ENCODE measurements at regions not wholly inside any gene's neighbourhood (a gene's known extent, or its start where the extent isn't known, plus 50 kb on each side); places are given as distances from the start of the nearest gene placed in this dataset.

DNA sequence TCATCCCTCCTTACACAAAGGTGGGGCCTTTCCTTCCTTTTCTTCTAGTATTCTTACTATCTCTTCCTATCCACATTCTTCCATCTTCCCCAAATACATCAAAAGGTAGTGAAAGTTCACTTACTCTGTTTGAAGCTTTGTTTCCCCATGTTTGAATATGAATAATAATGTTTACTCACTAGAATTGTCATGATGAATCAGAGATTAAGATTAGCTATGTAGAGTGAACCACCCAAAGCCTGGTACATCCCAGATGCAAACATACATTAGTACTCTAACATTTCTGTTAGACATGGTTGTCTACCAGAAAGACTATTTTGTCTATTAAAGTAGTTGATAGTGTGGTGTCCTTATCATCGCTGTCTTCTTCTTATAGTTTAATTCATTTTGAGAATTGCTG is 327.1 kb upstream of the TBC1D5 start:
- no peak for DNase-seq (ENCODE audit: insufficient read length, low spot score)
- TF ChIP-seq TAF1 (IDR thresholded peaks at IDR 0.05; ENCODE audit: low read depth, low read length) (no peak), SPI1 (IDR thresholded peaks at IDR 0.05; ENCODE audit: low read depth, low read length) (no peak), POU2F2 (IDR thresholded peaks at IDR 0.05; ENCODE audit: low read depth, low read length) (no peak), PAX5 (IDR thresholded peaks at IDR 0.05; ENCODE audit: insufficient read depth, low read length, severe bottlenecking) (no peak), POLR2A (IDR thresholded peaks at IDR 0.05; ENCODE audit: low read depth, low read length) (no peak), POLR2AphosphoS5 (IDR thresholded peaks at IDR 0.05; ENCODE audit: low read depth, low read length) (no peak)
- no peak for FAIRE-seq

DNA sequence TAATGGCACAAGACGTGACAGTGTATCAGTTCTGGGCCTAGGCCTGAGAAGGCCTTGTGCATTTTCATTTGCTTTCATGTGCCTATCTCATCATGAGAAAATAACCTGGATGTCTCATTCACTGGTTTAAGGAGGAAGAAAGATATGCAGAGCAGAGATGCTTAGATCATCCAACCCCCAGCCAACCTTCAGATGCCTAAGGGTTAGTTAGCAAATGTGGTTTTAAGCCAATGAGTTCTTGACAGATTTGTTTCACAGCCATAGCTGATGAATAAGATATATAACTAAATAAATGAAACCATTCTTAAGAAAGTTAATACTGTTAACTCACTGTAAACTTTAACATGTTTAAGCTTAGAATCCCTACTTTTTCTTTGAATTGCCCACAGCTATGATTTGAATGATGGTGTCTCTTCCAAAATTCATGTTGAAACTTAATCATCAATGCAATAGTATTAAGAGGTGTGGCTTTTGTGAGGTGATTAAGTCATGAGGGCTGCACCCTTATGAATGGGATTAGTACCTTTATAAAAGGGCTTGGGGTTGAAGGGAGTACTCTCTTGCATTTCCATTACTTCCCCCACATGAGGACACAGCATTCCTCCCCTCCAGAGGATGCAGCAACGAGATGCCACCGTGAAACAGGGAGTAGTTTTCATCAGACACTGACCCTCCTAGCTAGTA is 324.6 kb upstream of the TBC1D5 start:
- no peak for DNase-seq (ENCODE audit: insufficient read length, low spot score)
- no peak for TF ChIP-seq POLR2AphosphoS5 (IDR thresholded peaks at IDR 0.05; ENCODE audit: low read depth, low read length)
- TF ChIP-seq POLR2A (IDR thresholded peaks at IDR 0.05; ENCODE audit: low read depth, low read length), result no peak
- no peak for TF ChIP-seq PAX5 (IDR thresholded peaks at IDR 0.05; ENCODE audit: insufficient read depth, low read length, severe bottlenecking)
- TF ChIP-seq SPI1 (IDR thresholded peaks at IDR 0.05; ENCODE audit: low read depth, low read length), result no peak
- no peak for TF ChIP-seq TAF1 (IDR thresholded peaks at IDR 0.05; ENCODE audit: low read depth, low read length)
- no peak for TF ChIP-seq POU2F2 (IDR thresholded peaks at IDR 0.05; ENCODE audit: low read depth, low read length)
- FAIRE-seq, result no peak

DNA sequence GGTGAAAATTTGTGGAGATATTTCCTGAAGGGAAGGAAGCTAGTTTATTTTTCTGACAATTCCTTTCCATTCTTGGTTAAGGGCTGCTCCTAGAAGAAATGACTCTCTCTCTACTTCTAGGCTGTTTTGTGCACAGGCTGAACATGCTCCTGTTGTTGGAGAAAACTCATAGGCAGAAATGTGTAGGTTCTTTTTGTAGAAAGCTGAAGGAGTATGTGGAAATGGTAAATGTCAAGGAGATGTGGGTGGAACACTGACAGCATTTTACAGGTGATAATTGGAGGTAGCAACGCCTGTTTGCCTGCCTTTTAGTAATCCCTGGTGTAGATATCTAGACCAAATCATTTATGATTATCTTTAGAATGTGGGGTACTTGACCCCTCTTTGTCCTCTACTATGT is 322.2 kb upstream of the TBC1D5 start:
- no peak for DNase-seq (ENCODE audit: insufficient read length, low spot score)
- TF ChIP-seq TAF1 (IDR thresholded peaks at IDR 0.05; ENCODE audit: low read depth, low read length) (no peak), POLR2AphosphoS5 (IDR thresholded peaks at IDR 0.05; ENCODE audit: low read depth, low read length) (no peak), POU2F2 (IDR thresholded peaks at IDR 0.05; ENCODE audit: low read depth, low read length) (no peak), SPI1 (IDR thresholded peaks at IDR 0.05; ENCODE audit: low read depth, low read length) (no peak), PAX5 (IDR thresholded peaks at IDR 0.05; ENCODE audit: insufficient read depth, low read length, severe bottlenecking) (no peak), POLR2A (IDR thresholded peaks at IDR 0.05; ENCODE audit: low read depth, low read length) (no peak)
- no peak for FAIRE-seq

DNA sequence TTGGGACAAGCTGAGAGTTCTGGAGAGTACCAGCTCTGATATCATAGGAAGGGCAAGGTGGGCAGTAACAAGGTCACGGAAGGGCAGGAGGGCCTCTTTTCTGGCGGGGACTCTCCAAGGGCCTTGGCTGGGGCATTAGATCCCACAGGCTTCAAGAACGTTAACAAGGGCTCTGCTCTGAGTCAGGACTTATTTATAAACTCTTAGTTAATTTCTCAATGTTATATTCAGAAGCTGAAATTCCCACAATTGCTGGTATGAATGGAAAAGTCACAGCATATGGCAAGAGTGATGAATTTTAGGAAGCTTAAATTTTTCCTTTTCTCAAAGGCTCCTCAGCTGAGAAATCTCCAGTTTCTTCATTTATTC is 320.2 kb upstream of the TBC1D5 start:
- DNase-seq (ENCODE audit: insufficient read length, low spot score), result no peak
- no peak for FAIRE-seq

DNA sequence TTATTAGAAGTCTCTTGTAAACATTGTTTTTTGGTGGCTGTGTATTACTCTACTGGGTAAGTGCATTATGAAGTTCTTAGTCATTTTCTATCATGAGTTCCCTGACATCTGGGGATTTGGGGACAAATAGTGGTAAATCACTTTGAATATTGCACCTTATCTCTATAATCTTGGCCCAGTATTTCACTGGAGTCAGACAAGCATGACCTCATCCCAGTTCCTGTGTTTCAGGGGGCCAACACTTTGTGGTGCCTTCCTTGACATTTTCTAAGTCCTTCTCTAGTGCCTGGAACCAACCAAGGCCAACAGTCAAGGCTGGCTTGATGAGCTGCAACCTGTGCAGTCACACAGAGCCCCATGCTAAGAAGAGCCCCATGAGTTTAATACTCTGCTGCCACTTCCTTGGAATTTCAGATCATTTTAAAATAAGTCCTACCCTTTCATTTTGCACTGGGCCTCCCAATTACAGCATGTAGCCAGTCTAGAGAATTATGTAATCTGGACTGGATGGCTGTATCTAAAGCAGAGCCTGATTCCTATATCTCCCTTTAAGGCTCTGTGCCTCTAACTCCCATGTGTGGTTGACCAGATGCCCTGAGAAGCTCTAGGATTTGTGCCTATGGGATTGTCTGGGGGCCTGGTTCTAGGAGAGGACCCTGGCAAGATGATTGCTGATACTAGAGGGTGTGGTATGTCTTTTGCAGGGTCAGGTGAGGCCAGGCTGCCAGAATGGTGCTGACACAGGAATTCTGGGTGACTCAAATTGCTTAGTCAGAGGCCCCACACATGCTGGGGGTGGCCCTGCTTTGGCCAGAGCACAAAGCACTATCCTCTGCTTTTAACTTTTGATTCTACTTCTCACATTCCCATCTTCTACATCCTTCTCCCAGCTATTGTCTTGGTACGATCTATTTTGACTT is 319.6 kb upstream of the TBC1D5 start:
- no peak for DNase-seq (ENCODE audit: insufficient read length, low spot score)
- no peak for FAIRE-seq
- no peak for TF ChIP-seq SPI1 (IDR thresholded peaks at IDR 0.05; ENCODE audit: low read depth, low read length)
- no peak for TF ChIP-seq POLR2A (IDR thresholded peaks at IDR 0.05; ENCODE audit: low read depth, low read length)
- TF ChIP-seq POLR2AphosphoS5 (IDR thresholded peaks at IDR 0.05; ENCODE audit: low read depth, low read length), result no peak
- no peak for TF ChIP-seq POU2F2 (IDR thresholded peaks at IDR 0.05; ENCODE audit: low read depth, low read length)
- no peak for TF ChIP-seq TAF1 (IDR thresholded peaks at IDR 0.05; ENCODE audit: low read depth, low read length)
- TF ChIP-seq PAX5 (IDR thresholded peaks at IDR 0.05; ENCODE audit: insufficient read depth, low read length, severe bottlenecking), result no peak

More for the DNA sequence above, 320.2 kb upstream of the TBC1D5 start:
- TF ChIP-seq SPI1 (IDR thresholded peaks at IDR 0.05; ENCODE audit: low read depth, low read length) (no peak), POU2F2 (IDR thresholded peaks at IDR 0.05; ENCODE audit: low read depth, low read length) (no peak), TAF1 (IDR thresholded peaks at IDR 0.05; ENCODE audit: low read depth, low read length) (no peak), PAX5 (IDR thresholded peaks at IDR 0.05; ENCODE audit: insufficient read depth, low read length, severe bottlenecking) (no peak), POLR2AphosphoS5 (IDR thresholded peaks at IDR 0.05; ENCODE audit: low read depth, low read length) (no peak), POLR2A (IDR thresholded peaks at IDR 0.05; ENCODE audit: low read depth, low read length) (no peak)

DNA sequence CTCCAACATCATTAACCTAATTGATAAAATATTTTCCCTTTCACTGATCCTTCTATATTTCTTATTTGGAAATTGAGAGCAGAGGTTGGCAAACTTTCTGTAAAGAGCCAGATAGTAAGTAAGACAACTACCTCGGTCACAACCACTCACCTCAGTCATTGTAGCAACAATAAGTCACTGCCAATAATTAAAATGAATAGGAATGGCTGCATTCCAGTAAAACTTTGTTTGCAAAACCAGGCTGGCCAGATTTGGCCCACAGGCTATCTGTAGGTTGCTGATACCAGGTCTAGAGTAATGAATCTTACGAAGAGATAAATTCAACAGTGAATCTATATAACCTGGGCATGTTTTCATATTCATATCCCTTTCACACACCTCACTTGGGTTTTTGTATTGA is 316.2 kb upstream of the TBC1D5 start:
- no peak for FAIRE-seq
- TF ChIP-seq TAF1 (IDR thresholded peaks at IDR 0.05; ENCODE audit: low read depth, low read length) (no peak), SPI1 (IDR thresholded peaks at IDR 0.05; ENCODE audit: low read depth, low read length) (no peak), PAX5 (IDR thresholded peaks at IDR 0.05; ENCODE audit: insufficient read depth, low read length, severe bottlenecking) (no peak), POLR2A (IDR thresholded peaks at IDR 0.05; ENCODE audit: low read depth, low read length) (no peak), POLR2AphosphoS5 (IDR thresholded peaks at IDR 0.05; ENCODE audit: low read depth, low read length) (no peak), POU2F2 (IDR thresholded peaks at IDR 0.05; ENCODE audit: low read depth, low read length) (no peak)
- no peak for DNase-seq (ENCODE audit: insufficient read length, low spot score)

DNA sequence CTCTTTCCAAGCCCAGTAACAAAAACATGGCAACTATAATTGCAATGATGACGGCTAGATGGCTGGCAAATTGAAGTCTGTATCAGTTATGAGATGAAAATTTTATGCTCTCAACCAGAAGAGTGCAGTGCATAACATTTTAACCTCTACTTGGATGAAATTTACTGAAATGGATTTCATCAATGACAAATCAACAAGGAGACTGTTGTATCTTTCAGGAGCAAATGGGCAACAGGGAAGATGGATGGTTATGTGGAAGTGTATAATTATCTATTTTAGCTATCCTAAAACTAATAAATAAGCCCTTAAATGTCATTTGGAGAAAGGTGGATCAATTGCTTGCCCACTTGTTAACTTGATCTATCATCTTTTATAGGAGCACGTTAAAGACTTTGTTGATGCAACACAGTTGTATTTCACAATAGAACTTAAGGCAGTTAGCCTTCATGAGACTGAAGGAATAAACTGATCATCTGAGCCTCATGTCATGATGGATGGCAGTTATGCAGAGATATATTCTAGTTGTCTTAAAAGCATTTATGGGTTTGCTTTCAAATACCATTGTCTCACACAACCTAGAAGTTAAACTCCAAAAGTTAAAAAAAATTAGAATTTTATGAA is 315.1 kb upstream of the TBC1D5 start:
- TF ChIP-seq POLR2A (IDR thresholded peaks at IDR 0.05; ENCODE audit: low read depth, low read length) (no peak), TAF1 (IDR thresholded peaks at IDR 0.05; ENCODE audit: low read depth, low read length) (no peak), PAX5 (IDR thresholded peaks at IDR 0.05; ENCODE audit: insufficient read depth, low read length, severe bottlenecking) (no peak), POU2F2 (IDR thresholded peaks at IDR 0.05; ENCODE audit: low read depth, low read length) (no peak), SPI1 (IDR thresholded peaks at IDR 0.05; ENCODE audit: low read depth, low read length) (no peak), POLR2AphosphoS5 (IDR thresholded peaks at IDR 0.05; ENCODE audit: low read depth, low read length) (no peak)
- FAIRE-seq, result no peak
- DNase-seq (ENCODE audit: insufficient read length, low spot score), result no peak

DNA sequence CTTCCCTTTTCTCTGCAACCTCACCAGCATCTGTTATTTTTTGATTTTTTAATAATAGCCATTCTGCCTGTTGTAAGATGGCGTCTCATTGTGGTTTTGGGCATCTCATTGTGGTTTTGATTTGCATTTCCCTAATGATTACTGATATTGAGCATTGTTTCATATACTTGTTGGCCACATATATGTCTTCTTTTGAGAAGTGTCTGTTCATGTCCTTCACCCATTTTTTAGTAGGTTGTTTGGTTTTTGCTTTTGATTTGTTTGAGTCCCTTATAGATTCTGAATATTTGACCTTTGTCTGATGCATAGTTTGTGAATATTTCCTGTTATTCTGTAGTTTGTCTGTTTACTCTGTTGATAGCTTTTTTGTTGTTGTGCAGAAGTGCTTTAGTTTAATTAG is 312.2 kb upstream of the TBC1D5 start:
- TF ChIP-seq SPI1 (IDR thresholded peaks at IDR 0.05; ENCODE audit: low read depth, low read length) (no peak), POLR2A (IDR thresholded peaks at IDR 0.05; ENCODE audit: low read depth, low read length) (no peak), POU2F2 (IDR thresholded peaks at IDR 0.05; ENCODE audit: low read depth, low read length) (no peak), PAX5 (IDR thresholded peaks at IDR 0.05; ENCODE audit: insufficient read depth, low read length, severe bottlenecking) (no peak), POLR2AphosphoS5 (IDR thresholded peaks at IDR 0.05; ENCODE audit: low read depth, low read length) (no peak), TAF1 (IDR thresholded peaks at IDR 0.05; ENCODE audit: low read depth, low read length) (no peak)
- no peak for FAIRE-seq
- no peak for DNase-seq (ENCODE audit: insufficient read length, low spot score)

DNA sequence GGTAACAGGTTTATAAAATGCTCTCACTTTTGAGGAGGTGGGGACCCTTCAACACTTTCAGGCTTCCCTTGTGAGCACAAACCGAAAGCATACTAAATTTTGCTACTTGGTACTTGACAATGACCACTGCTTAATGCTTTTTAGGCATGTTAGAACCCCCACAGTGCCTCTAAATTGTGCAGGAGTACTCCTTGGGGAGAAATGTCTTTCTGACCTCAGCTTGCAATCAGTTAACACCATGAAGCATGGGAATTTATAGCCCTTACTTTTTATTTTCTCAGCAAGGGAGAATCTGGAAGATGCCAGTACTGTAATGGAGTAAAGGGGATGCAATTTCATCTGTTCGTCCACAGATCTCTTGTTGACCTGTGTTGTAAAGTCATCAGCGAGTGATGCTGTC is 308.9 kb upstream of the TBC1D5 start:
- no peak for TF ChIP-seq SPI1 (IDR thresholded peaks at IDR 0.05; ENCODE audit: low read depth, low read length)
- no peak for TF ChIP-seq PAX5 (IDR thresholded peaks at IDR 0.05; ENCODE audit: insufficient read depth, low read length, severe bottlenecking)
- TF ChIP-seq POU2F2 (IDR thresholded peaks at IDR 0.05; ENCODE audit: low read depth, low read length), result no peak
- TF ChIP-seq TAF1 (IDR thresholded peaks at IDR 0.05; ENCODE audit: low read depth, low read length), result no peak
- no peak for TF ChIP-seq POLR2AphosphoS5 (IDR thresholded peaks at IDR 0.05; ENCODE audit: low read depth, low read length)
- TF ChIP-seq POLR2A (IDR thresholded peaks at IDR 0.05; ENCODE audit: low read depth, low read length), result no peak
- FAIRE-seq (no peak), DNase-seq (ENCODE audit: insufficient read length, low spot score) (no peak)

All from GM12891 (cell line).